IMR-90 (cell line): ENCODE measurements at regions not wholly inside any gene's neighbourhood (a gene's known extent, or its start where the extent isn't known, plus 50 kb on each side); places are given as distances from the start of the nearest gene placed in this dataset.

Experiments
- ATAC-seq: fragments of 200-7000 bp; cut with Tn5 transposase; 2 replicates; pipeline ENCODE4 v1.9.1; 2020; ENCODE audit warnings: low read depth, mild to moderate bottlenecking, moderate library complexity
- BruUV-seq: library from RNA; stranded (reverse); fragments of 400-500 nt; replicated peaks from 2 replicates; lab custom pipeline; 2021; lab: Mats Ljungman, UMichigan
- CTCF ChIA-PET: fragments of 300-600 bp; formaldehyde crosslinking; extraction: SDS; loops from one replicate; lab custom pipeline; 2021; ENCODE audit warnings: antibody characterized with exemption; lab: Yijun Ruan, JAX
- POLR2A ChIA-PET: fragments of 300-600 bp; sonication (Branson Sonifier 250); formaldehyde crosslinking; loops from one replicate; lab custom pipeline; 2022; ENCODE audit warnings: antibody characterized with exemption; ENCODE audit not compliant: unreplicated experiment; lab: Charles Lee
- DNase-seq: peaks from one replicate; pipeline ENCODE4 v3.0.0; 2013
- H2AFZ ChIP-seq: replicated peaks from 2 replicates; pipeline ENCODE3; 2013; ENCODE audit warnings: low read length, mild to moderate bottlenecking; ENCODE audit not compliant: poor library complexity
- H2AK5ac ChIP-seq: 2 replicates; pipeline ENCODE4 v1.6.1; 2013; ENCODE audit warnings: low read depth, low read length, inconsistent platforms
- H2AK9ac ChIP-seq: replicated peaks from 2 replicates; pipeline ENCODE3; 2013; ENCODE audit warnings: mild to moderate bottlenecking, low read depth, low read length, moderate library complexity; ENCODE audit not compliant: poor library complexity
- H2BK120ac ChIP-seq: 2 replicates; pipeline ENCODE4 v1.6.1; 2013; ENCODE audit warnings: low read depth, low read length, inconsistent platforms
- H2BK15ac ChIP-seq: 3 replicates; pipeline ENCODE4 v1.6.1; 2013; ENCODE audit warnings: low read depth, low read length, inconsistent platforms
- H2BK20ac ChIP-seq: 2 replicates; pipeline ENCODE4 v1.6.1; 2013; ENCODE audit warnings: low read depth, mild to moderate bottlenecking, inconsistent platforms, low read length, moderate library complexity
- H2BK5ac ChIP-seq: 2 replicates; pipeline ENCODE4 v1.6.1; 2013; ENCODE audit warnings: mild to moderate bottlenecking, low read depth, low read length, inconsistent platforms; ENCODE audit not compliant: poor library complexity, severe bottlenecking
- H3K14ac ChIP-seq: replicated peaks from 2 replicates; pipeline ENCODE4 v1.6.1; 2013; ENCODE audit warnings: low read depth, low read length, inconsistent platforms
- H3K18ac ChIP-seq: 2 replicates; pipeline ENCODE4 v1.6.1; 2013; ENCODE audit warnings: low read depth, low read length, control low read depth
- H3K23ac ChIP-seq: 2 replicates; pipeline ENCODE4 v1.6.1; 2013; ENCODE audit warnings: low read depth, low read length, inconsistent platforms
- H3K27ac ChIP-seq: 2 replicates; pipeline ENCODE4 v1.5.1; 2013; ENCODE audit warnings: mild to moderate bottlenecking, control low read depth, low read length; ENCODE audit not compliant: insufficient read depth
- H3K27me3 ChIP-seq: 2 replicates; pipeline ENCODE4 v1.6.1; 2013; ENCODE audit warnings: low read length; ENCODE audit not compliant: control insufficient read depth, insufficient read depth
- H3K36me3 ChIP-seq: 2 replicates; pipeline ENCODE4 v1.6.1; 2013; ENCODE audit warnings: low read length, mixed read lengths; ENCODE audit not compliant: control insufficient read depth, insufficient read depth
- H3K4ac ChIP-seq: 2 replicates; pipeline ENCODE4 v1.6.1; 2013; ENCODE audit warnings: low read depth, low read length, inconsistent platforms
- H3K4me1 ChIP-seq: 2 replicates; pipeline ENCODE4 v1.6.1; 2013; ENCODE audit warnings: low read length, mixed read lengths; ENCODE audit not compliant: control insufficient read depth, insufficient read depth
- H3K4me2 ChIP-seq: 2 replicates; pipeline ENCODE4 v1.6.1; 2013; ENCODE audit warnings: low read depth, mild to moderate bottlenecking, control low read depth, low read length, moderate library complexity
- H3K4me3 ChIP-seq: 2 replicates; pipeline ENCODE4 v1.5.1; 2013; ENCODE audit warnings: low read depth, mild to moderate bottlenecking, control low read depth, low read length, moderate library complexity; ENCODE audit not compliant: insufficient read depth
- H3K56ac ChIP-seq: 2 replicates; pipeline ENCODE4 v1.6.1; 2013; ENCODE audit warnings: low read length, inconsistent platforms; ENCODE audit not compliant: insufficient read depth; ENCODE audit errors: extremely low read depth
- H3K79me1 ChIP-seq, 2 experiments: 2 replicates each; pipeline ENCODE4 v1.6.1; 2013; ENCODE audit warnings: low read length in 2 of 2, inconsistent platforms in 1 of 2, low read depth in 1 of 2
- H3K9ac ChIP-seq: 2 replicates; pipeline ENCODE4 v1.6.1; 2013; ENCODE audit warnings: low read depth, low read length, control low read depth
- H3K9me1 ChIP-seq: 2 replicates; pipeline ENCODE4 v1.6.1; 2013; ENCODE audit warnings: low read length, inconsistent platforms; ENCODE audit not compliant: insufficient read depth
- H3K9me3 ChIP-seq: 2 replicates; pipeline ENCODE4 v1.6.1; 2013; ENCODE audit warnings: low read length; ENCODE audit not compliant: control insufficient read depth, insufficient read depth
- H4K20me1 ChIP-seq: 2 replicates; pipeline ENCODE4 v1.6.1; 2013; ENCODE audit warnings: low read length, inconsistent platforms; ENCODE audit not compliant: insufficient read depth
- H4K5ac ChIP-seq: 2 replicates; pipeline ENCODE4 v1.6.1; 2013; ENCODE audit warnings: mild to moderate bottlenecking, low read depth, low read length, control low read depth
- H4K8ac ChIP-seq, 2 experiments: 2 replicates each; pipeline ENCODE4 v1.6.1; 2013; ENCODE audit warnings: low read depth in 2 of 2, low read length in 2 of 2, control low read depth in 1 of 2, inconsistent platforms in 1 of 2
- H4K91ac ChIP-seq: 2 replicates; pipeline ENCODE4 v1.6.1; 2013; ENCODE audit warnings: low read depth, low read length, inconsistent platforms; ENCODE audit not compliant: insufficient read depth
- BHLHE40 ChIP-seq: fragments of 150-350 bp; IDR thresholded peaks from 2 replicates; pipeline ENCODE4 v1.6.1; 2016; ENCODE audit warnings: mild to moderate bottlenecking, low read depth, low read length
- CEBPB ChIP-seq: IDR thresholded peaks from 2 replicates; pipeline ENCODE4 v1.6.1; 2012; ENCODE audit warnings: low read depth, low read length, improper control_type of control experiment
- CHD1 ChIP-seq: IDR thresholded peaks from 2 replicates; pipeline ENCODE4 v1.6.1; 2012; ENCODE audit warnings: low read depth, low read length, improper control_type of control experiment
- CTCF ChIP-seq: conservative IDR thresholded peaks from 2 replicates; pipeline ENCODE4 v1.5.1; 2012; ENCODE audit warnings: mild to moderate bottlenecking, low read depth, low read length, improper control_type of control experiment
- ELK1 ChIP-seq: fragments of 150-350 bp; IDR thresholded peaks from 2 replicates; pipeline ENCODE4 v1.6.1; 2016; ENCODE audit warnings: low read depth, mild to moderate bottlenecking, low read length, moderate library complexity, borderline replicate concordance
- FOS ChIP-seq: fragments of 150-350 bp; IDR thresholded peaks from 2 replicates; pipeline ENCODE4 v1.6.1; 2016; ENCODE audit warnings: low read depth, low read length
- MAFK ChIP-seq: IDR thresholded peaks from 2 replicates; pipeline ENCODE4 v1.6.1; 2012; ENCODE audit warnings: low read depth, low read length, improper control_type of control experiment
- MAZ ChIP-seq: IDR thresholded peaks from 2 replicates; pipeline ENCODE4 v1.6.1; 2012; ENCODE audit warnings: low read depth, mild to moderate bottlenecking, low read length, improper control_type of control experiment, moderate library complexity, borderline replicate concordance
- MXI1 ChIP-seq: IDR thresholded peaks from 2 replicates; pipeline ENCODE4 v1.6.1; 2012; ENCODE audit warnings: low read depth, mild to moderate bottlenecking, low read length, moderate library complexity, borderline replicate concordance
- NFE2L2 ChIP-seq: fragments of 150-350 bp; IDR thresholded peaks from 2 replicates; pipeline ENCODE4 v1.6.1; 2016; ENCODE audit warnings: low read depth, mild to moderate bottlenecking, low read length
- POLR2A ChIP-seq: IDR thresholded peaks from 2 replicates; pipeline ENCODE4 v1.6.1; 2012; ENCODE audit warnings: mild to moderate bottlenecking, low read depth, low read length
- RAD21 ChIP-seq: IDR thresholded peaks from 2 replicates; pipeline ENCODE4 v1.6.1; 2012; ENCODE audit warnings: low read length, improper control_type of control experiment
- RCOR1 ChIP-seq: IDR thresholded peaks from 2 replicates; pipeline ENCODE4 v1.6.1; 2012; ENCODE audit warnings: mild to moderate bottlenecking, low read length, improper control_type of control experiment; ENCODE audit not compliant: insufficient replicate concordance
- RFX5 ChIP-seq: IDR thresholded peaks from 2 replicates; pipeline ENCODE4 v1.8.0; 2012; ENCODE audit warnings: low read depth, mild to moderate bottlenecking, low read length, moderate library complexity
- SMC3 ChIP-seq: fragments of 150-350 bp; IDR thresholded peaks from 2 replicates; pipeline ENCODE4 v1.6.1; 2016; ENCODE audit warnings: low read depth, mild to moderate bottlenecking, antibody characterized with exemption, low read length, moderate library complexity
- USF2 ChIP-seq: fragments of 150-350 bp; IDR thresholded peaks from 2 replicates; pipeline ENCODE4 v1.6.1; 2017; ENCODE audit warnings: mild to moderate bottlenecking, antibody characterized with exemption, low read length, low read depth
- WGBS, 2 experiments: methylation state at CpG; one replicate each; pipeline versions ENCODE4 v1.1.5 to v1.1.7; 2013; ENCODE audit warnings: missing lambda C conversion rate in 2 of 2; ENCODE audit not compliant: insufficient read length in 1 of 2; ENCODE audit errors: extremely low coverage in 2 of 2; 5-methylcytosine and 5-hydroxymethylcytosine counted together
- dilution Hi-C: fragments of 300-500 bp; cut with HindIII; formaldehyde crosslinking; loops from one replicate; pipeline ENCODE4 v1.14.3; 2018; ENCODE audit warnings: low sequenced_read_pairs; ENCODE audit not compliant: unreplicated experiment
- in situ Hi-C: fragments of 300-500 bp; cut with MboI; formaldehyde crosslinking; loops from 3 replicates; pipeline ENCODE4 v1.14.3; 2019; ENCODE audit warnings: low sequenced_read_pairs, inconsistent platforms, mixed read lengths
- intact Hi-C: fragments of 100-400 bp; cut with micrococcal nuclease; formaldehyde crosslinking; loops from 2 replicates; pipeline ENCODE4 v1.10.0; 2022

GRCh38 chr3:6367171-6367570, 493.7 kb upstream of the GRM7 start:
- BruUV-seq, result no TSS peak
- Histone ChIP-seq H4K20me1 (no peaks in the 10 kb centered on the region), H3K56ac (no peak overlapping the region), H4K5ac (no peak overlapping the region), H2AK9ac (no peak overlapping the region), H2BK5ac (no peak overlapping the region), H2BK15ac (no peak overlapping the region), H4K8ac (no peak overlapping the region), H2AK5ac (no peak overlapping the region), H3K14ac (no peak overlapping the region), H3K9me1 (no peaks in the 10 kb centered on the region), H3K27ac (no peak overlapping the region), H2AFZ (no peak overlapping the region), H3K36me3 (no peaks in the 10 kb centered on the region), H3K4me1 (no peaks in the 10 kb centered on the region), H3K4me2 (no peak overlapping the region), H2BK120ac (no peak overlapping the region), H3K79me1 (no peaks in the 10 kb centered on the region), H3K23ac (no peak overlapping the region), H3K9me3 (peaks cover 3% of the 10 kb centered on the region; the same call in 1 of the 2 replicates), H3K27me3 (no peaks in the 10 kb centered on the region), H2BK20ac (no peak overlapping the region), H3K9ac (no peak overlapping the region), H4K91ac (no peak overlapping the region), H3K4ac (no peak overlapping the region), H3K4me3 (no peak overlapping the region), H3K18ac (no peak overlapping the region)
- intact Hi-C loops, result no loop called here
- ChIA-PET CTCF (no interaction called here), POLR2A (no interaction called here)
- no CpG with 5 or more reads among the region's 2 CpGs for WGBS, 2 experiments
- in situ Hi-C loops, result no loop called here
- DNase-seq (no peak), ATAC-seq (no peak)
- dilution Hi-C loops, result no loop called here
- TF ChIP-seq MAFK, result no peak
- no peak for TF ChIP-seq MXI1
- no peak for TF ChIP-seq CTCF
- no peak for TF ChIP-seq USF2
- no peak for TF ChIP-seq SMC3
- no peak for TF ChIP-seq CEBPB
- TF ChIP-seq BHLHE40, result no peak
- no peak for TF ChIP-seq FOS
- TF ChIP-seq RCOR1, result no peak
- no peak for TF ChIP-seq ELK1
- no peak for TF ChIP-seq RFX5
- no peak for TF ChIP-seq NFE2L2
- no peak for TF ChIP-seq CHD1
- TF ChIP-seq RAD21, result no peak
- TF ChIP-seq POLR2A, result no peak
- TF ChIP-seq MAZ, result no peak
